Prostate gland (tissue), 2 donors: ENCODE measurements at regions not wholly inside any gene's neighbourhood (a gene's known extent, or its start where the extent isn't known, plus 50 kb on each side); places are given as distances from the start of the nearest gene placed in this dataset.

Experiments used
- POLR2A ChIP-seq: fragments of 450-650 bp; IDR thresholded peaks from one replicate; pipeline ENCODE4 v1.6.1; 2016; ENCODE audit warnings: antibody characterized with exemption, mild to moderate bottlenecking
- POLR2AphosphoS5 ChIP-seq: sonication (generic); formaldehyde crosslinking; IDR thresholded peaks from one replicate; pipeline ENCODE4 v1.6.1; 2017; ENCODE audit warnings: antibody characterized with exemption
- TF ChIP-seq, protein P1 (sequence below), 4 experiments: fragments of 200-600 bp in 2 of 4; fragments of 450-650 bp in 2 of 4; sonication (generic) in 2 of 4; IDR thresholded peaks; 1 replicate in 3 of 4; 2 replicates in 1 of 4; pipeline ENCODE4 v1.5.1; 2016 to 2019; ENCODE audit warnings: antibody characterized with exemption in 4 of 4, mild to moderate bottlenecking in 2 of 4, moderate library complexity in 2 of 4

DNA sequence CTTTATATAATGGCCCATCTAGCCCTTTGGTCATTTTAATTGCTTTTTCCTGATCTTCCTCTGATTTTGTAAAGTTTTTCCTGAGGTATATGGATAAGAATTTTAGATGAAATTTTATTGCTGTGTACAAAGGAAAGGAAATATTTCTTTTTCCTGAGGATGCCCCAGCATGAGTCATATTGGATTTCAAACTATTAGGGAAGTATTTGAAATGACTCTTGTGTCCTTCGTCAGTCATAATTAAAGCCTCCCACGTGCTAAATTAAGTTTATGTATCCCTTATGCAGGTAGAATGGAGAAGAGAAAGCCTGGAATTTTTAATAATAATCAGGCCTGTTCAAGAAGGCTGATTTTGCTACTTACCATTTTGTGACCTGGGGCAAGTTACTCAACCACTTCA, 82.6 kb upstream of the GLI3 start:
- TF ChIP-seq, protein P1, sequence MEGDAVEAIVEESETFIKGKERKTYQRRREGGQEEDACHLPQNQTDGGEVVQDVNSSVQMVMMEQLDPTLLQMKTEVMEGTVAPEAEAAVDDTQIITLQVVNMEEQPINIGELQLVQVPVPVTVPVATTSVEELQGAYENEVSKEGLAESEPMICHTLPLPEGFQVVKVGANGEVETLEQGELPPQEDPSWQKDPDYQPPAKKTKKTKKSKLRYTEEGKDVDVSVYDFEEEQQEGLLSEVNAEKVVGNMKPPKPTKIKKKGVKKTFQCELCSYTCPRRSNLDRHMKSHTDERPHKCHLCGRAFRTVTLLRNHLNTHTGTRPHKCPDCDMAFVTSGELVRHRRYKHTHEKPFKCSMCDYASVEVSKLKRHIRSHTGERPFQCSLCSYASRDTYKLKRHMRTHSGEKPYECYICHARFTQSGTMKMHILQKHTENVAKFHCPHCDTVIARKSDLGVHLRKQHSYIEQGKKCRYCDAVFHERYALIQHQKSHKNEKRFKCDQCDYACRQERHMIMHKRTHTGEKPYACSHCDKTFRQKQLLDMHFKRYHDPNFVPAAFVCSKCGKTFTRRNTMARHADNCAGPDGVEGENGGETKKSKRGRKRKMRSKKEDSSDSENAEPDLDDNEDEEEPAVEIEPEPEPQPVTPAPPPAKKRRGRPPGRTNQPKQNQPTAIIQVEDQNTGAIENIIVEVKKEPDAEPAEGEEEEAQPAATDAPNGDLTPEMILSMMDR (IDR thresholded peaks at IDR 0.05): no peak
- no peak for TF ChIP-seq POLR2AphosphoS5
- TF ChIP-seq POLR2A: no peak
